ENCODE measurements at regions not wholly inside any gene's neighbourhood (a gene's known extent, or its start where the extent isn't known, plus 50 kb on each side); places are given as distances from the start of the nearest gene placed in this dataset.

- no peak for TF ChIP-seq CTCF (IDR thresholded peaks at IDR 0.05; ENCODE audit: low read depth, low read length, missing control alignments)
- DNase-seq (ENCODE audit: low read depth), result no peak
- H3K4me3 ChIP-seq (ENCODE audit: low read depth, low read length), result no peak overlapping the region
These were observed 462.9 kb downstream of the CDK5RAP2 start for GRCh38 chr9:120117081-120117480.

GRCh38 chr9:120110520-120110919 lies 469.4 kb downstream of the CDK5RAP2 start:
- no peak overlapping the region for H3K4me3 ChIP-seq (ENCODE audit: low read depth, low read length)
- no peak for TF ChIP-seq CTCF (IDR thresholded peaks at IDR 0.05; ENCODE audit: low read depth, low read length, missing control alignments)
- DNase-seq (ENCODE audit: low read depth), result no peak

GRCh38 chr9:120109242-120109641 lies 470.7 kb downstream of the CDK5RAP2 start:
- TF ChIP-seq CTCF (IDR thresholded peaks at IDR 0.05; ENCODE audit: low read depth, low read length, missing control alignments), result peak; percentile 37
- no peak overlapping the region for H3K4me3 ChIP-seq (ENCODE audit: low read depth, low read length)
- DNase-seq (ENCODE audit: low read depth), result no peak

- no peak for TF ChIP-seq CTCF (IDR thresholded peaks at IDR 0.05; ENCODE audit: low read depth, low read length, missing control alignments)
- no peak overlapping the region for H3K4me3 ChIP-seq (ENCODE audit: low read depth, low read length)
- no peak for DNase-seq (ENCODE audit: low read depth)
These were observed 472.8 kb downstream of the CDK5RAP2 start for GRCh38 chr9:120107138-120107537.

- no peak overlapping the region for H3K4me3 ChIP-seq (ENCODE audit: low read depth, low read length)
- no peak for DNase-seq (ENCODE audit: low read depth)
- TF ChIP-seq CTCF (IDR thresholded peaks at IDR 0.05; ENCODE audit: low read depth, low read length, missing control alignments), result no peak
These were observed 475.2 kb downstream of the CDK5RAP2 start for GRCh38 chr9:120104771-120105170.

GRCh38 chr9:120100595-120100994 lies 479.4 kb downstream of the CDK5RAP2 start:
- TF ChIP-seq CTCF (IDR thresholded peaks at IDR 0.05; ENCODE audit: low read depth, low read length, missing control alignments), result no peak
- no peak overlapping the region for H3K4me3 ChIP-seq (ENCODE audit: low read depth, low read length)
- DNase-seq (ENCODE audit: low read depth), result no peak

- no peak overlapping the region for H3K4me3 ChIP-seq (ENCODE audit: low read depth, low read length)
- no peak for DNase-seq (ENCODE audit: low read depth)
- TF ChIP-seq CTCF (IDR thresholded peaks at IDR 0.05; ENCODE audit: low read depth, low read length, missing control alignments), result no peak
These were observed 480.9 kb downstream of the CDK5RAP2 start for GRCh38 chr9:120099065-120099464.
